ENCODE measurements at regions not wholly inside any gene's neighbourhood (a gene's known extent, or its start where the extent isn't known, plus 50 kb on each side); places are given as distances from the start of the nearest gene placed in this dataset.

- no peak for TF ChIP-seq POLR2A (IDR thresholded peaks at IDR 0.05; ENCODE audit: low read depth, low read length)
- no peak for TF ChIP-seq POLR2AphosphoS5 (IDR thresholded peaks at IDR 0.05; ENCODE audit: low read depth, low read length)
These were observed 217.7 kb upstream of the LRFN2 start for GRCh38 chr6:40804905-40805304.
